ENCODE measurements at regions not wholly inside any gene's neighbourhood (a gene's known extent, or its start where the extent isn't known, plus 50 kb on each side); places are given as distances from the start of the nearest gene placed in this dataset.

DNA sequence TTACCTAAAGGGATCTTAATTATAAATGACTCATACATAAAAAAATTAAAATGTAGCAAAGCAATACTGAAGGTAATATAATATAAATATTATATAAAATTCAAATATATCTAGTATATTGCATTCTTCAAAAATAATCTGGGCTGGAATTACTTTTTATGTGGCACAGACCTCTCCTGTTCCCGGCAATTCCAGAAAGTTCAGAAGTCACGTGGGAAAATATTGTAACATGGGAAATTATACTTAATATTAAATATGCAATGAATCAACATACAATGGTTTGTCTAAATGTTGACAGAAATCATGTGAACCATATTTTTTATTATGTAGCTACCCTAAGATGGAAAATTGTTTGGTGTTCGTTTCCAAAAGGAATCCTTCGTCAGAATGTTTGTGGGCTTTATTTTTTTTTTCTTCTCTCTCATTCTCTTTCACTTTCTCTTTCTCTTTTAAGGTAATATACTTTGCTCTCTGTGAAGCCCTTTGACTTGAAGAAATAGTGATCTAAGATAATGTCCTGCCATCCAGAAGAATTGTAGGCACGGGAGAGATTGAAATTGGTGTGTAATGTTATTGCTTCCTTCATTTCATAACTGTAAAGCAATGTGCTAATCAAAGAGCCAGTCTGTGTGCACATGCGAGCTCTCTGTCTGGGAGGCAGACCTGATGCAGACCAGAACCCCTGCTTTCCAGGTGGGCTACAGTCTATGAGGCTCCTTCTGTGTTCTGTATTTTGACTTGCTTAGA lies 559.4 kb downstream of the NR2F2 start:
- TF ChIP-seq, protein P1, sequence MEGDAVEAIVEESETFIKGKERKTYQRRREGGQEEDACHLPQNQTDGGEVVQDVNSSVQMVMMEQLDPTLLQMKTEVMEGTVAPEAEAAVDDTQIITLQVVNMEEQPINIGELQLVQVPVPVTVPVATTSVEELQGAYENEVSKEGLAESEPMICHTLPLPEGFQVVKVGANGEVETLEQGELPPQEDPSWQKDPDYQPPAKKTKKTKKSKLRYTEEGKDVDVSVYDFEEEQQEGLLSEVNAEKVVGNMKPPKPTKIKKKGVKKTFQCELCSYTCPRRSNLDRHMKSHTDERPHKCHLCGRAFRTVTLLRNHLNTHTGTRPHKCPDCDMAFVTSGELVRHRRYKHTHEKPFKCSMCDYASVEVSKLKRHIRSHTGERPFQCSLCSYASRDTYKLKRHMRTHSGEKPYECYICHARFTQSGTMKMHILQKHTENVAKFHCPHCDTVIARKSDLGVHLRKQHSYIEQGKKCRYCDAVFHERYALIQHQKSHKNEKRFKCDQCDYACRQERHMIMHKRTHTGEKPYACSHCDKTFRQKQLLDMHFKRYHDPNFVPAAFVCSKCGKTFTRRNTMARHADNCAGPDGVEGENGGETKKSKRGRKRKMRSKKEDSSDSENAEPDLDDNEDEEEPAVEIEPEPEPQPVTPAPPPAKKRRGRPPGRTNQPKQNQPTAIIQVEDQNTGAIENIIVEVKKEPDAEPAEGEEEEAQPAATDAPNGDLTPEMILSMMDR (IDR thresholded peaks at IDR 0.05; ENCODE audit: borderline replicate concordance, extremely low read depth, low read length, poor library complexity, severe bottlenecking): no peak
- no peak for TF ChIP-seq EZH2 (IDR thresholded peaks at IDR 0.05; ENCODE audit: borderline replicate concordance, low read depth, low read length, severe bottlenecking)
